ENCODE measurements at regions not wholly inside any gene's neighbourhood (a gene's known extent, or its start where the extent isn't known, plus 50 kb on each side); places are given as distances from the start of the nearest gene placed in this dataset.

- H3K27me3 Mint-ChIP-seq, result no peaks in the 10 kb centered on the region
- no peaks in the 10 kb centered on the region for H3K4me1 Mint-ChIP-seq (ENCODE audit: low read depth)
- no peak overlapping the region for H3K27ac Mint-ChIP-seq
- peaks cover 10% of the 10 kb centered on the region for H3K9me3 Mint-ChIP-seq (ENCODE audit: low read depth)
- no peak for DNase-seq (ENCODE audit: low spot score, unreplicated experiment)
- no peak for TF ChIP-seq CTCF (IDR thresholded peaks at IDR 0.05; ENCODE audit: unreplicated experiment)
- H3K4me3 Mint-ChIP-seq (ENCODE audit: low read depth), result no peak overlapping the region
- H3K36me3 Mint-ChIP-seq (ENCODE audit: insufficient read depth), result no peaks in the 10 kb centered on the region
Measured at GRCh38 chr4:179894066-179894778, 2349.0 kb upstream of the TENM3 start.

GRCh38 chr4:179919587-179919986 is 2323.6 kb upstream of the TENM3 start:
- H3K9me3 Mint-ChIP-seq (ENCODE audit: low read depth), result peaks cover 5% of the 10 kb centered on the region
- no peaks in the 10 kb centered on the region for H3K36me3 Mint-ChIP-seq (ENCODE audit: insufficient read depth)
- no peaks in the 10 kb centered on the region for H3K4me1 Mint-ChIP-seq (ENCODE audit: low read depth)
- H3K4me3 Mint-ChIP-seq (ENCODE audit: low read depth), result no peak overlapping the region
- DNase-seq (ENCODE audit: low spot score, unreplicated experiment), result no peak
- no peak overlapping the region for H3K27ac Mint-ChIP-seq
- H3K27me3 Mint-ChIP-seq, result no peaks in the 10 kb centered on the region
- TF ChIP-seq CTCF (IDR thresholded peaks at IDR 0.05; ENCODE audit: unreplicated experiment), result no peak

GRCh38 chr4:179927473-179927872 is 2315.7 kb upstream of the TENM3 start:
- no peak for TF ChIP-seq CTCF (IDR thresholded peaks at IDR 0.05; ENCODE audit: unreplicated experiment)
- H3K4me1 Mint-ChIP-seq (ENCODE audit: low read depth), result no peaks in the 10 kb centered on the region
- no peak overlapping the region for H3K27ac Mint-ChIP-seq
- no peak for DNase-seq (ENCODE audit: low spot score, unreplicated experiment)
- H3K4me3 Mint-ChIP-seq (ENCODE audit: low read depth), result no peak overlapping the region
- no peaks in the 10 kb centered on the region for H3K27me3 Mint-ChIP-seq
- no peaks in the 10 kb centered on the region for H3K36me3 Mint-ChIP-seq (ENCODE audit: insufficient read depth)
- peaks cover 5% of the 10 kb centered on the region for H3K9me3 Mint-ChIP-seq (ENCODE audit: low read depth)

DNA sequence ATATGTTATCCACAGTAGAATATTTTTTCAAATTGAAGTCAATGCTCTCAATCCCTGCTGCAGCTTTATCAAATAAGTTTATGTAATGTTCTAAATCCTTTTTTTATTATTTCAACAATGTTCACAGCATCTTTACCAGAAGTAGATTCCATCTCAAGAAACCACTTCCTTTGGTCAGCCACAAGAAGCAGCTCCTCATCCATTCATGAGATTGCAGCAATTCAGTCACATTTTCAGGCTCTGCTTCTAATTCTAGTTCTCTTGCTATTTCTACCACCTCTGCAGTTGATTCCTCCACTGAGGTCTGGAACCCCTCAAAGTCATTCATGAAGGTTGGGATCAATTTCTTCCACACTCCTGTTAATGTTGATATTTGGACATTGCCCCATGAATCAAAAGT is 2301.3 kb upstream of the TENM3 start:
- Mint-ChIP-seq H3K36me3 (ENCODE audit: insufficient read depth) (no peaks in the 10 kb centered on the region), H3K27me3 (no peaks in the 10 kb centered on the region), H3K27ac (no peak overlapping the region), H3K4me3 (ENCODE audit: low read depth) (no peak overlapping the region), H3K4me1 (ENCODE audit: low read depth) (no peaks in the 10 kb centered on the region), H3K9me3 (ENCODE audit: low read depth) (peaks cover 30% of the 10 kb centered on the region)
- DNase-seq (ENCODE audit: low spot score, unreplicated experiment), result no peak
- no peak for TF ChIP-seq CTCF (IDR thresholded peaks at IDR 0.05; ENCODE audit: unreplicated experiment)

GRCh38 chr4:179976777-179977176 is 2266.4 kb upstream of the TENM3 start:
- no peaks in the 10 kb centered on the region for H3K36me3 Mint-ChIP-seq (ENCODE audit: insufficient read depth)
- no peak overlapping the region for H3K4me3 Mint-ChIP-seq (ENCODE audit: low read depth)
- no peaks in the 10 kb centered on the region for H3K27me3 Mint-ChIP-seq
- H3K9me3 Mint-ChIP-seq (ENCODE audit: low read depth), result peaks cover 3% of the 10 kb centered on the region
- DNase-seq (ENCODE audit: low spot score, unreplicated experiment), result no peak
- H3K27ac Mint-ChIP-seq, result no peak overlapping the region
- TF ChIP-seq CTCF (IDR thresholded peaks at IDR 0.05; ENCODE audit: unreplicated experiment), result no peak
- H3K4me1 Mint-ChIP-seq (ENCODE audit: low read depth), result no peaks in the 10 kb centered on the region
